ENCODE measurements at regions not wholly inside any gene's neighbourhood (a gene's known extent, or its start where the extent isn't known, plus 50 kb on each side); places are given as distances from the start of the nearest gene placed in this dataset.

DNA sequence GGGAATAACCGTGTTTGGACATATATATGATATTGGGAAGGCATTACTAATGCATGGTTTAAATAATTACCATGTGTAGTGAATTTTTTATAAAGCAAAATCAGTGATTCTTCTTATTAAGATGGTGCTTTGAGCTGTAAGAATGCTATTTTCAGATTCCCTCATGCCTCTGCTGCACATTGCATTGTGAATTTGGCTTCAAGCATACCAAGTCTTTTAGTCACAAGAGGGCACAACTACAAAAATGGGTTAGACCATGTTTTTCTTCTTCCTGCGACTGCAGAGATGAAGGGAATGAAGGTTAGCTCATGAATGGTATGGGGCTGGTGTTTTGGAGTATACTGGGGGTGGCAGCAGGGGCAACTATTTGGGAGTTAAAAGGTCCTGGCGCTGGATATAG lies 320.1 kb downstream of the SLC4A3 start:
- TF ChIP-seq, protein P1, sequence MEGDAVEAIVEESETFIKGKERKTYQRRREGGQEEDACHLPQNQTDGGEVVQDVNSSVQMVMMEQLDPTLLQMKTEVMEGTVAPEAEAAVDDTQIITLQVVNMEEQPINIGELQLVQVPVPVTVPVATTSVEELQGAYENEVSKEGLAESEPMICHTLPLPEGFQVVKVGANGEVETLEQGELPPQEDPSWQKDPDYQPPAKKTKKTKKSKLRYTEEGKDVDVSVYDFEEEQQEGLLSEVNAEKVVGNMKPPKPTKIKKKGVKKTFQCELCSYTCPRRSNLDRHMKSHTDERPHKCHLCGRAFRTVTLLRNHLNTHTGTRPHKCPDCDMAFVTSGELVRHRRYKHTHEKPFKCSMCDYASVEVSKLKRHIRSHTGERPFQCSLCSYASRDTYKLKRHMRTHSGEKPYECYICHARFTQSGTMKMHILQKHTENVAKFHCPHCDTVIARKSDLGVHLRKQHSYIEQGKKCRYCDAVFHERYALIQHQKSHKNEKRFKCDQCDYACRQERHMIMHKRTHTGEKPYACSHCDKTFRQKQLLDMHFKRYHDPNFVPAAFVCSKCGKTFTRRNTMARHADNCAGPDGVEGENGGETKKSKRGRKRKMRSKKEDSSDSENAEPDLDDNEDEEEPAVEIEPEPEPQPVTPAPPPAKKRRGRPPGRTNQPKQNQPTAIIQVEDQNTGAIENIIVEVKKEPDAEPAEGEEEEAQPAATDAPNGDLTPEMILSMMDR (IDR thresholded peaks at IDR 0.05; ENCODE audit: low read depth, low read length, poor library complexity, severe bottlenecking): no peak
- no peak for TF ChIP-seq EZH2phosphoT487 (IDR thresholded peaks at IDR 0.05; ENCODE audit: borderline replicate concordance, low read length)
